HG03103 (cell line): ENCODE measurements at regions not wholly inside any gene's neighbourhood (a gene's known extent, or its start where the extent isn't known, plus 50 kb on each side); places are given as distances from the start of the nearest gene placed in this dataset.

Experiments
- ATAC-seq: cut with Tn5 transposase; IDR thresholded peaks from one replicate; pipeline ENCODE4 v1.9.1; 2021; ENCODE audit warnings: low read depth; ENCODE audit not compliant: unreplicated experiment

DNA sequence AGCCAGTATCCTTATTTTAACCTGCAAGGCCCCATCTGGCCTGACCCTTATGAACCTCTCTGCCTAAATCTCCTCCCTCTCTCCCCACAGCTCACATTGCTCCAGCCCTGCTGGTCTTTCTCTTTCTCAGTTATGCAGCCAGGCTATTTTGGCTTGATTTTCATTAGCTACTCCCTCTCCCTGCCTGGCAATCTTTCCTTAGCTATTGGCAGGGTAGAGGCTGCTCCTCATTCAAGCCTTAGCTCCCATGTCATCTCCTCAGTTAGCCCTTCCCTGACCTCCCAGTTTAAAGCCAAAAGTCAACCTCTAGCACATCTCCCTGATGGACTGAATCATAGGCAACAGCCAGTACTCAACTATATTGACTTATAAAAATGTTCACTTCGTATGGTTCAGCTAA is 214.4 kb upstream of the CELF2 start:
- ATAC-seq = no peak

DNA sequence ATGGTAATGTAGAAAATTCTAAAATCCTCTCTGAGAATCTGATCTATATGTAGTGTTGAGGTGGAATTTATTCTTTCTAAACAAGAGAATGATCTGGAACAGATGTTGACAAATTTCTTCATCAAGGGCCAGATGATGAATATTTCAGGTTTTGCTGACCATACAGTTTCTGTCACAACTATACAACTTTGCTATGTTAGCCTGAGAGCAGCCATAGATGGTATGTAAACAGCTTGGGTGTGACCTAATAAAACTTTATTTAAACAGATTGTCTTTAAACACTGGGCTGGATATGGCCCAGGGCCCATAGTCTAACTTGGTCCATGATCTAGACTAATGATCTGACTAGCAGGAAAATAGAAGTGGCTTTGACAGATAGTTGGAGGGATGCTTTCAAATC is 213.6 kb upstream of the CELF2 start:
- ATAC-seq = no peak

DNA sequence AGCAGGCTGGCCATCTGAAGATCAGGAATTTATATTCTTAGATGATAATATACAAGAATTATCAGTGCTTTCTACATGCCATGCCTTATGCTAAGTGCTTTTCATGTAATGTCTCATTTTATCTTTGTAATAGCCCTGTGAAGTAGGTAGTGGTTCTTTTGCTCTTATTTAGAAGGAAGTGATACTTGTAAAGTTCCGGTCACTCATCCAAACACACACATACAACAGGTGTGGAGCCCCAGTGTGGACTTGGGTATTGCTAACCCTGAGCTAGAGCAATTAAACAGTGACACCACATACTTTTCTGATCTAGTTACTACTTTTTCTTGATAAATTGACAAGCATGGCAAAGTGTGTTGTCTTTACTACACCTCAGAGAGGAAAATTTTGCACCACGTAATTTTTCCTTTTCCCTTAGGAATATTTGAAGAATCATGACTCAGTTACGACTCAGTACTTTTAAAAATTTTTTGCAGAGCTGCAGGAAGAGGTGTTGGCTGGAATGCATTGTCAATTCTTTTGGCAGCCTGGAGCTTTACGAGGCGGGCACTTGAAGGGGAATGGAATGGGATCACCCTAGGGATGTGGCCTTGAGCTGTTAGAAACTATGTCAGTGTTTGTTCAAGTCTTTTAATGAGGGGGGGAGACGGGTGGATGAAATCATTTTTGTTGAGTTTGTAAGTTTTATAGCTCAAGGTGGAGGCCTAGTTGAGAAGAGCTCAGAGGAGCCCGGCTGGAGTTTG is 212.5 kb upstream of the CELF2 start:
- ATAC-seq = no peak

DNA sequence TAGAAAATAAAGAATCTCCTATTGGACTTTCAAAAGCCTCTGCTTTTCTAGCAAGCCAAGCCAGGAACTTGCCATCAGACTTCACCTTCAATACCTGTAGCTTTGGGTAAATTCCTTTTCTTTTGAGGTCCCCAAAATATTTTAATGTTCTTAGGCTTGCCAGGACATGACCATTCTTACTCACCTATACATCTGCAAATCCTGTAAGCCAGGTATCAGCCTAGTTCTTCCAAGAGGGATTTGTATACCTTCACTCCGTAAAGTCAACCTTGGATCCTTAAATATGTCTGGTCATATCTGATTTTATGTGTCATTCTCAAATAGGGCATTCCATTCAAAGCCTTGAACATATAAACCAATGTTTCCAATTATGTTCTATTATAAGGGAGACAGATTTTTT is 210.6 kb upstream of the CELF2 start:
- no peak for ATAC-seq

DNA sequence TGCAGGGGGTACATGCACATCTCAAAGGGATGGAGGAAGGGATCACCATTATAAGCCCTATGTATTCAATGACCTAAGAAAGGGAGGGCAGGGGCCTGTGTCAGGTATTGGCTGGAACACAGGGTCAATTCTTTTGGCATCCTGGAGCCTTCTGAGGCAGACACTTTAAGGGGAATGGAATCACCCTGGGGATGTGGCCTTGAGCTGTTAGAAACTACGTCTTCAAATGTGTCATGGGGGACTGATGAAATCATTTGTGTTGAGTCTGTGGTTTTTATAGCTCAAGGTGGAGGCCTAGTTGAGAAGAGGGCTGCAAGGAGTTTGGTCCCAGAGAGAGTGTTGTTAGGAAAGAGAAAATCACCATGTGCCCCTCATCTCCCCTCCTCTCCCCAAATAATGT is 206.1 kb upstream of the CELF2 start:
- ATAC-seq = no peak

DNA sequence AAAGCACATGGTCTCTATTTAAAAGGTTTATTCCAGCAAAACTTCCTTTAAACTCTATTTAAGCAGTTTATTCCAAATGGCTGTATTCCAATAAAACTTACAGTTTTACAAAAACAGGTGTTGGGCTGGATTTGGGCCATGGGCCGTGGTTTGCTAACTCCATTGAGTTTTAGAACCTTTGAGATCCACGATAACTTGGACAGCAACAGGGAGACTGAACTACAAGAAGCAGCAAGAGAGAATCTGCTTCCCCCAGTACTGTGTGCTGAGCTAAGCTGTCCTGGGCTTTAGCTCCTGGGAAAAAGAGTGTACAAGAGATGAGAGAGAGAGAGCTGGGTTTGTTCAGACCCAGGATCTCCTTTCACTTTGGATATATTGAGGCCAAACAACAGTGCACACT is 204.0 kb upstream of the CELF2 start:
- ATAC-seq = no peak

DNA sequence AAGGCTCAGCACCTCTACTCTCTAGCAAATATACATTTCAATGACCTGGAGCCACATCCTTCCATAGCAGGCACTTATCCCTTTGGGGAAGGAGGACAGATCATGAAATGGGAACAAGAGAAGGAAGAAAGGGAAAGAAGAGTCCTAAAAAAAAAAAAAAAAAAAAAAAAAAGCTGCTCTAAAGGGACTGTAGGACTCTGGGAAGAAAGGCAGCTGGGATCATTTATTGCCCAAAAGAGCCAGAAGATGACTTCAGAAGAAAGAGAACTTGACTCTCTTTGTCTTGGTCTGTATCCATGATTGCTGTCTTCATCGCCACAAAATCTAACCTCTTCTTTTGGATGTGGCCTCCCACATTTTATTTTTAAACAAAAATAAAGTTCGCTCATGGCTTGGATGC is 203.6 kb upstream of the CELF2 start:
- no peak for ATAC-seq

DNA sequence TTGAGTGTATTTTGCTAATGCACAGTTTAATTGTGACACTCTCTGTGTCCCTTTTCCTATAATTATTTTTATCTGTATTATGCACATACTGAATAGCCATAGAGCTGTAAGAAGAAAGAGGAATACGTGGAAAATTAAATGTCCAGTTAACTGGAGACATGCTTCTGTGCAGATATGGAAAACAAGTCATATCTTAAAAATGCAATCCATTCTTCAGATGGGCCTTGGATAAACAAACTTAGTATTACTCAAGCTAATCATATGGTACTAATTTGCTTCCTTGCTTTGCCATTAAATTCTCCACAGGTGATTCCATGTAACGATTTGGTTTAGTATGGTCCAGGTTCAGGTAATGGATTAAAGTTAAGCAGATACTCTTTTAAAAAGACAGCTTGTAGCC is 201.2 kb upstream of the CELF2 start:
- no peak for ATAC-seq

DNA sequence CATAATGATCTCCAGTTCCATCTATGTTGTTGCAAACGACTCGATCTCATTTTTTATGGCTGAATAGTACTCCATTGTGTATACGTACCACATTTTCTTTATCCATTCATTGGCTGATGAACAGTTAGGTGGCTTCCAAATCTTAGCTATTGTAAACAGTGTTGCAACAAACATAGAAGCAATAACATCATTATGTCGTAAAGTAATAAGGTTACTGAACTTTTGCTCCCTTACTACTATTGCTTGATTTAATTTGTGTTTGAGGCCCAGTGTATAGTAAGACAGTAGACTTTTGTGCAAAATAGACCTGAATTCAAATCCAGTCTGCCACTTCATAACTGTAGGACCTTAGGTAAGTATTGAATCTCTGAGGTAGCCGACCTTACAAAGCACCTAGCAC is 200.1 kb upstream of the CELF2 start:
- no peak for ATAC-seq

DNA sequence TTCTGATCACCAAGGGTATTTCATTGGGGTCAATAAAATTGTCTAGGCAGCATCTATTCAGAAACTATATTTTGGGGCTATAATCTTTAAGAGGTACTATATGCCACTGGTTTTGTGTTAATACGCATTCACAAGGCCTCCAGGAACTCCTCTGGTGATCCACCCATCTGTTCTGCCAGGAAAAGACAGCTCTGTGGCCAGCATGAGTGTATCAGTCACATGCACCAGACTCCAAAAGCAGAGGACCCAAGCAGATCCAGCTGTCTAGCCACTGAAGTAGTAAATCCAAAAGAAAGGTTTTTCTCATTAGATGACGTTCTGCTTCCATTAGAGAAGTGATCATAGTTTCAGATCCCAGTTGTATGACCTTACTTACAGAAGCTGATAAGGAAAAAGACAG is 199.6 kb upstream of the CELF2 start:
- no peak for ATAC-seq

DNA sequence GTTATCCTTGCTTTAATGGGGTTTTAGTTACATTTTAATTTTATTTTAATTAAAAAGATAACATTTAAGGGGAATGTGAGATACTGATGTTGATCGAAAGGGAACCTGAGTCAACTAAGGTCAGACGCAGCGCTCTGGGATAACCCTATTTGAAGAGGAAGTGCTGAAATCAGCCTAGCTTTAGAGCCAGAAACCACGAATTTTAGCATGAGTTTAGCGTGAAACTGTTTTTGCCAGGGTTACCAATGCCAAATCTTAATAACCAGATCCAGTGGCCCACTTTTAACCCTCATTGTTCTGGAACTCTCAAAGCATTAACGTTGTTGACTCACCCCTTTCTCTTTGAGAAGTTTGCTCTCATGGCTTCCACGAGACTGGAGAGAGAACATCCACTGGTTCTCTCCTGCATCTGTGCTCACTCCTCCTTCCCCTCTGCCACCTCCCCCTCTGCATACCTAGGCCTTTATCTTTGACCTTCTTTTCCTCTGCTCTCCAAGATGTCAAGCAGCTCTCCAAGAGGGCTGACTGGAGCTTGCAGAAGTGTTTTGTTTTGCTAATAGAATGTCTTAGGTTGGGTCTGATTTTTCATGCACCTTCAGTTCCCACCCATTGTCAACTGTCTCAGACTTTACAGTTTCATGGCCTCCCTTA is 198.3 kb upstream of the CELF2 start:
- no peak for ATAC-seq

DNA sequence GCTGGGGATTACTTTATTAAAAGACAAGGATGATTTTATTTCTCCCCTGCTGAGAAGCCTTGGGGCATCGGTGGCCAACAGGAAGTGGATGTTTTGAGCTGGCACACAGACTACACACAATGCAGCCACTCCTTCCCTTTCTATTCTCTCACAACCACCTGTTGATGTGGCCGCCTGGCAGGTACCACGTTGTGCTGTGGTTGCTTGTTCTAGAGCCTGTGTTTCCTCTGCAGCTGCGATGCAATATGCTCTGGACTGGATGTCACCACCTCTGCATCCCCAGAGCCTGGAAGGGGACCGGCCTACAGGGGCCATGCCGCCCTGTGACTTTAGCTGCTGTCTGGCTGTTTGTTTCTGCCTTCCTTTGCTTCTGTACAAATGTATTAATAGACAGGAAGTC is 195.7 kb upstream of the CELF2 start:
- no peak for ATAC-seq

DNA sequence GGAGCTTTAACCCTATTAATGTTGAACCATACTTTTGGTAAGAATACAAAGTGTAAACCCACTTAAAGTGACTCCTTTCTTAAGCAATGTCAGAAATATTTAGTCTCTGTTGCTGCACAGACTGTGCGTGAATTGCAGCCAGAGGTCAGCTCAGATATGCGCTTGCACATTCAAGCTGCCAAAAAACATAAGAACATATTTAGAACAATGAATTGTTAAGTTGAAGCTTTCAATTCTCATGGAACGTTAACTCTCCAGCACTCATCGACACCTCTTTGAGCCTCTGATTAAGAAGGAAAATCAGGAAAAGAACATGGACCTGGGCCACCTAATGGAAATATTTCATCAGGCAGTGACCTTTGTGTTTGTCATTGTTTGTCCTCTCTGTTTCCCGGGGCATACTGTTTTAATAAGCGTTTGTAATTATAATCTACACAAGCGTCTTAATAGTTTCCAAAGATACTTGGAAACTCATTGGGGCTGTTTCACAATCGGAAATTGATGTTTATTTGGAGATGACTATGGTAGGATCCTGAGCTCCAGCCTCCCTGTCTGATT is 193.0 kb upstream of the CELF2 start:
- ATAC-seq = no peak

DNA sequence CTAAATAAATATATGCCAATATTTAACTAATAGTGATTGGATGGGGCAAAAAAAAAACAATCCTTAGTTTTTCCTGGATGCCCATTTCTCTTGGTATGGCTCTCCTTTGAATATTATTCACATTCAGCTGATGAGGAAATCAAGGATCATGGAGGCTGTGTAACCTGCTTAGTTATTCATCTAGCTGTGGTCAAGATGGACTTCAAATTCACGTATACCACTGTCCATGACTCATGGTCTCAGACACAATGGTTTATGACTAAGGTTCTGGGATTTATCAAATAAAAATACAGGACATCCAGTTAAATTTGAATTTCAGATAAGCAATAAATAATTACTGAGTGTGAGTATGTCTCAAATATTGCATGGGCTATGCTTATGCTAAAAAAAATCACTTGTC is 191.5 kb upstream of the CELF2 start:
- ATAC-seq = no peak

DNA sequence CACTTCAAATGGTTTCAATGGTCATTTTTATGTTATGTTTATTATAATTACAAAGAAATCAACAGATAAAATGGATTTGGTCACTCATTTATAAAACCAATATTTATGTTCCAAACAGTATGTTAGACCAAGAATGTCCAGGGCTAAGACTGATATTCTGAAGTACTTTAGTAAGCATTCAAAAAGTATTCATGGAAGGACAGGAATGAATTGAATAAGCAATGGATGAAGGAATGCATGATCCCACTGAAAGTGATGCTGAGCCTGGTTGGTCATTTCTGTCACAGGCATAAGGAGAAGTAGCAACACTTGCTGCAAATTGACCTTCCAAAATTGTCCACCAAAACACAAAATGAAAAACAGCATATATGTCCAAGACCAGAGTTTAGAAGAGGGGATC is 189.0 kb upstream of the CELF2 start:
- ATAC-seq = no peak

DNA sequence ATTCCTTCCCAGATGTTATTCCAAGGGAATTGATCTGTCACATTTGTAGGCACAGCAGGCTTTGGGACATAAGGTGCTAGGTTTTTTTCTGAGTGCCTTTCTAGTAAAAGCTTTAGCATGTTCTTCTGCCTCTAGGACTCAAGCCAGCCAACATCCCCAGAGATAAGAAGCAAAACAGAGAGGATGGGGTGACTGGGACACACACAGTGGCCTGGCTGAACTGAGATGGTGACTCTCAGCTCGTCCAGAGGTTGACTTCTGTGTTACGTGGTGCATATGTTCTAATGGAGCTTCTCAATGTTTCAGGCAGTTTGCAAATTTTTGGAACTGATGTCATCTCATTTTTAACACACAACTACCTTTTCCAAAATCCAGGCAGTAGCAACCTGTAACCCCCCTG is 188.1 kb upstream of the CELF2 start:
- no peak for ATAC-seq

DNA sequence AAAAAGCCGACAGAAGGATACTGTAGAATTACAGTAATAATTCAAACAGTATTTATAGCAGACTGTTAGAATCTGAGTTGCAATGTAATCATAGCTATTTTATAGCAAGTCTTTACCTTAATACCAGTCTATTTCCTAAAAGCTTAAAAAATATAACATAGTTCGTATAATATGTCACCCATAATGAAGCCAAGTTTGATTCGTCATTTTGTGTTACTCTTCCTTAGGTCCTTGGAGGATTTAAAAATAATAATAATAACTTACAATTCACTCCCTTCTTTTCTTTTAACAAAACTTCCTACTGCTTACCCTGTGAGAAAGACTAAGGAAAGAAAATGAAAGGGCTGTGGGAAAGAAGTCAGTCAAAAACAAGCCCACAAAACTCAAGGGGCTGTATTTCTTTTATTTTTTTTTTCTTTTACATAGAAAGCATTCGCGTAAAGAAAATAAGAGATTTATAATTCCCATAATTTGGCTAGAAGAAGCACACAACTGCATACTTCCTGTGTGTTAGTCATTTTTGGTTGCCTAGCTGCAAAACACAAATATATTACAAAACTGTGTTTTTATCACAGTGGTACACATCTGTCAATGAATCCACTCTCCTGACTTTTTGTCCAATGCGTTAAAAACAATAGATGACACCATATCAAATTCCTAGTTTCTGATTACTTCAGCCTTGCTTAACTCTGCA is 187.2 kb upstream of the CELF2 start:
- ATAC-seq = no peak

DNA sequence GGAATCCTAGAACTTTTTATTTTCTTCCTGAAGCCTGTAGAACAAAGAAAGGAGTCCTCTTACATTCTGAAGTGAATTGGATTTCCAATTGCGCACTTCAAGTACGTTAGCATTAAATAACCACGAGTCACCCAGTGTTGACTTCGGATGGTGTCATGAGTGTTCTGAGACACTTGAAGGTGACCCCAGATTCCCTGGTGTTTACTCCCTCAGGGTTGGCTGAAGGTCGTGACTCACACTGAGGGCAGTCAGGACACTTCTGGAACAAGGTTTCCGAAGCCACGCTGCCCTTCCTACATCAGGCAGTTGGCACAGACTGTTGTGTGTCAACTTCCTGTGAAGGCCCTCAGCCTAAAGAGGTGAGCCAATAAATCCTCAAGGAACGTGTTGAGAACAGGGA is 186.6 kb upstream of the CELF2 start:
- no peak for ATAC-seq

DNA sequence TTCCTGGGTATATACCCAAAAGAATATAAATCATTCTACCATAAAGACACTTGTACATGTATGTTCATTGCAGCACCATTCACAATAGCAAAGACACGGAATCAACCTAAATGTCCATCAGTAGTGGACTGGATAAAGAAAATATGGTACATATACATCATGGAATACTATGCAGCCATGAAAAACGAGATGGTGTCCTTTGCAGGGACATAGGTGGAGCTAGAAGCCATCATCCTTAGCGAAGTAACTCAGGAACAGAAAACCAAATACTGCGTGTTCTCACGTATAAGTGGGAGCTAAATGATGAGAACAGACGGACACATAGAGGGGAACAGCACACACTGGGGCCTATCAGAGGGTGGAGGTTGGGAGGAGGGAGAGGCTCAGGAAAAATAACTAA is 183.7 kb upstream of the CELF2 start:
- no peak for ATAC-seq

DNA sequence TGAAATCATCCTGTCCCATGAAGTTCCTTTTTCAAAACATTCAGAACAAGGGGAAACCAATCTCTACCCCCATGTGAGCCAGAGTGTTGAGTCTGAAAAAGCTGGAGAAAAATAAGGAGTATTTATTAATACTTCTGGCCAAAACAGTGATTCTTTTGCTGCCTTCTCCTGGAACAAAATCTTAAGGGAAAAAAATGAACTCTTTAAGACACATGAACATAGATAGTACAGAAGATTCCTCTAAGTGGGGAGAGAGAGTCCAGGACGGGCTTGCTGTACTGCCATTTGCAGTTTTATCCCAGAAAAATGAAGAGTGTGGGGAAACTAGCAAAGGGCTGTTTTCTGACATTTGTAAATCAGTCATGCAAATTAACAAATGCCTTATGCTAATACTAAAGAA is 173.4 kb upstream of the CELF2 start:
- ATAC-seq = no peak

DNA sequence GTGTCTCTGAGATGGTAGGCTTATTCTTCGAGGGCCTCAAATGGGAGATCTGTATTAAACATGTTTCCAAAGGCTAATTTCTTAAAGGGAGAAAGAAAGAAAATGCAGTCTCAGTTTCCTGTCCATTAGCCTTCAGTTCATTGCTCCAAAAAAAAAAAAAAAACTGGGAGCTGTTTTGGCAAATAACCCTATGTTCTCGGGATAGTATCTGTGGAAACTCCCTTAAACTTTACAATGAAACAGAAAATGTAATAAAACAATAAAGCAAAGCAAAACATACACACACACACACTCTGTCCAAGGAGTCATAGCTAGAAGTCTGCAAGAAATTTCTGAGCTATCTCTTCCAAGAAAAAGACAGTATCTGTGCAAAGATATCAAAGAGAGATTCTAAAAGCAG is 172.5 kb upstream of the CELF2 start:
- no peak for ATAC-seq
